ENCODE measurements at regions not wholly inside any gene's neighbourhood (a gene's known extent, or its start where the extent isn't known, plus 50 kb on each side); places are given as distances from the start of the nearest gene placed in this dataset.

GRCh38 chr11:122521626-122522025 is 133.9 kb upstream of the UBASH3B start:
- Histone ChIP-seq H3K4me3 (no peak overlapping the region), H3K27ac (no peak overlapping the region)
- DNase-seq (ENCODE audit: low spot score), result no peak
- TF ChIP-seq CTCF (IDR thresholded peaks at IDR 0.05), result no peak

DNA sequence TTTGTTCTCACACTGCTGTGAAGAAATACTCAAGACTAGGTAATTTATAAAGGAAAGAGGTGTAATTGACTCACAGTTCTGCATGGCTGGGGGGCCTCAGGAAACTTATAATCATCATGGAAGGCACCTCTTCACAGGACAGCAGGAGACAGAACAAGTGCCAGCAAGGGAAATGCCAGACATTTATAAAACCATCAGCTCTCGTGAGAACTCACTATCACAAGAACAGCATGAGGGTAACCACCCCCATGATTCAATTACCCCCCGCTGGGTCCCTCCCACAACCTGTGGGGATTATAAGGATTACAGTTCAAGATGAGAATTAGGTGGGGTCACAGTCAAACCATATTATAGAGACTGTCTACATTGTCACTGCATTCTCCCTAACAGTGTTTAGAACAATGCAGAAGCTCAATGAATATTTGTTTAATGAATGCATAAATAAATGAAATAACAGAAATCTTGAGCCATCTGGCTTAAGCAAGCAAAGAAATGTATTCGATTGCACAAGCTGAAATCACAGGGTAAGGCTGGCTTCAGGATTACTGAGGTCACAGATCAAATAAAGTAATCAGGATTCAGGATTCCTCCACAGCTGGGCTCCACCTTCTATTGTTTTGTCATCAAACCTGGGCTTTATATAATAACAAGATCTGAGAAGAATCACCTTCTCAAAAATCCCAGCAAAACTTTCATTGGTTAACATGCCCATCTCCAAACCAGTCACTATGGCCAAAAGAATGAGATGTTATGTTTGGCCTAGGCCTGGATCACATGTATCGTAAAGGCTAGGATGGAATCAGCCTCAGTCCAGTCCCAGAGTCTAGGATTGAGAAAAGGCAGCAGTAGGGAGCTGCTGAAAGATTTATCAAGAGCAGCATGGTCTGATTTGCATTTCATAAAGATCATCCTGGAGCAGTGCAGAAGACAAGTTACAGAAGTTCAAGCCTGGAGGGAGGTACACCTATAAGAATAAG is 137.8 kb upstream of the UBASH3B start:
- no peak overlapping the region for H3K27ac ChIP-seq
- DNase-seq (ENCODE audit: low spot score), result no peak
- H3K4me3 ChIP-seq, result no peak overlapping the region
- no peak for TF ChIP-seq CTCF (IDR thresholded peaks at IDR 0.05)

GRCh38 chr11:122516686-122517085 is 138.8 kb upstream of the UBASH3B start:
- Histone ChIP-seq H3K4me3 (no peak overlapping the region), H3K27ac (no peak overlapping the region)
- DNase-seq (ENCODE audit: low spot score), result no peak
- TF ChIP-seq CTCF (IDR thresholded peaks at IDR 0.05), result no peak

DNA sequence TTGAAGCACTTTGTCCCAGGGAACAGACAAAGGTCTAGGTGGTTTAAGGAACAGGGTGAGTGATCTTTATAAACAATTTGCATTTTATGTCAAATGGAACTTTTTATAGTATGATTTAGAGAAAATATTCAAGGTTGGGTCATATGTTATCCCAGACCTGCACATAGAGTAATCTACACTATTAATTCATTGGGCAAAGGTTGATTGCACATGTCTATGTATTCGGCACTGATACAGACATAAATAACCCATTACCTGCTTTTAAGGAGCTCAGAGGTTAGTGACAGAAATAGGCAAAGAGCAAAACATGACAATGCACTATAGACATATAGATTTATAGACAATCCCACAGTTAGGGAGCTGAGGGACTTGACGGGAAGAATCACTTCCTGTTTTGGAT is 141.5 kb upstream of the UBASH3B start:
- no peak for DNase-seq (ENCODE audit: low spot score)
- TF ChIP-seq CTCF (IDR thresholded peaks at IDR 0.05), result no peak
- no peak overlapping the region for H3K4me3 ChIP-seq
- no peak overlapping the region for H3K27ac ChIP-seq

DNA sequence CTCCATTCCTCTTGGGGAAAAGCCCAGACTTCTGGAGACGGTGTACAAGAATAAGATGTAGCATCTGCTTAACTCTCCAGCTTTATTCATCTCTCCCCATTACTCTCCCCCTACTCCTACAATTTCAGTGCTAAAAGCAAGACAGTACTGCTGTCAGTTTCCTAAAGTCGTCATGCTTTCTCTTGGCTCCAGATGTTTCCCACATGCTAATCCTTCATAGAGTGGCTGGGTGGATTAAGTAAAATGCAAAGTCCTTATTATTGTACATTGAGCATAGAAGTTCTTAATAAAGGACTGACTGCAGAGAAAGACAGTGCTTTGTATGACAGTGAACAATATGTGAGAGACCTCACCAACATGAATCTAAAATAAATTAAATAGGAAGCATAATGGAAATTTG is 142.2 kb upstream of the UBASH3B start:
- no peak for DNase-seq (ENCODE audit: low spot score)
- no peak overlapping the region for H3K4me3 ChIP-seq
- TF ChIP-seq CTCF (IDR thresholded peaks at IDR 0.05), result no peak
- no peak overlapping the region for H3K27ac ChIP-seq

DNA sequence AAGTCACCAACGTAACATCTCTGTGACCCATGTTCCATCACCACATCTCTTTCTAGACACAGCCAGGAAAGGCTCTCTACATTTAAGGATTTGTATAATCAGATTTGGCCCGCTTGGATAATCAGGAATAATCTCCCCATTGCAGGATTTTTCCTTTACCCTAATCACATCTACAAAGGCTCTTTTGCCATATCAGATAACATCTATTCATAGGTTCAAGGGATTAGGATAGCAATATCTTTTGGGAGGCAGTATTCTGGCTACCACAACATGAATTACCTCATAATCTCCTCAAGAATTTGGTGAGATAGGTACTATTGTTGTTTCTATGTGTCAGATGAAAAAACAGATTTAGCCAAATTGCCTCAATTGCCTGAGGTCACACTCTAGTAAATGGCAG is 142.8 kb upstream of the UBASH3B start:
- Histone ChIP-seq H3K27ac (no peak overlapping the region), H3K4me3 (no peak overlapping the region)
- DNase-seq (ENCODE audit: low spot score), result no peak
- TF ChIP-seq CTCF (IDR thresholded peaks at IDR 0.05), result no peak

GRCh38 chr11:122509899-122510298 is 145.6 kb upstream of the UBASH3B start:
- no peak overlapping the region for H3K27ac ChIP-seq
- H3K4me3 ChIP-seq, result no peak overlapping the region
- TF ChIP-seq CTCF (IDR thresholded peaks at IDR 0.05), result no peak
- DNase-seq (ENCODE audit: low spot score), result no peak
